Neuronal stem cell (in vitro differentiated cells): ENCODE measurements at regions not wholly inside any gene's neighbourhood (a gene's known extent, or its start where the extent isn't known, plus 50 kb on each side); places are given as distances from the start of the nearest gene placed in this dataset.

Experiments used
- DNase-seq: peaks from one replicate; pipeline ENCODE4 v3.0.0-alpha.2; 2013; ENCODE audit warnings: low spot score
- H2AFZ ChIP-seq: one replicate; pipeline ENCODE4 v1.6.1; 2013; ENCODE audit warnings: mild to moderate bottlenecking, low read length, inconsistent platforms
- H2AK5ac ChIP-seq: 2 replicates; pipeline ENCODE4 v1.6.1; 2013; ENCODE audit warnings: low read depth, mild to moderate bottlenecking, inconsistent platforms, low read length, moderate library complexity, mixed read lengths
- H2BK120ac ChIP-seq: 2 replicates; pipeline ENCODE4 v1.6.1; 2013; ENCODE audit warnings: low read depth, mild to moderate bottlenecking, inconsistent platforms, low read length, moderate library complexity, mixed read lengths
- H2BK12ac ChIP-seq: one replicate; pipeline ENCODE4 v1.6.1; 2013; ENCODE audit warnings: low read length, inconsistent platforms
- H2BK15ac ChIP-seq: 2 replicates; pipeline ENCODE4 v1.6.1; 2013; ENCODE audit warnings: mild to moderate bottlenecking, low read length, inconsistent platforms, mixed read lengths
- H2BK5ac ChIP-seq: one replicate; pipeline ENCODE4 v1.6.1; 2013; ENCODE audit warnings: inconsistent platforms, mild to moderate bottlenecking, low read length, moderate library complexity
- H3K14ac ChIP-seq: one replicate; pipeline ENCODE4 v1.6.1; 2013; ENCODE audit warnings: low read length, inconsistent platforms
- H3K18ac ChIP-seq: 2 replicates; pipeline ENCODE4 v1.6.1; 2013; ENCODE audit warnings: low read length, inconsistent platforms
- H3K23ac ChIP-seq: 2 replicates; pipeline ENCODE4 v1.6.1; 2013; ENCODE audit warnings: low read depth, mild to moderate bottlenecking, mixed read lengths, low read length, inconsistent platforms; ENCODE audit not compliant: poor library complexity
- H3K27ac ChIP-seq: replicated peaks from 3 replicates; pipeline ENCODE4 v1.5.1; 2013; ENCODE audit warnings: low read length, inconsistent platforms
- H3K27me3 ChIP-seq, 3 experiments: 2 replicates each; pipeline ENCODE4 v1.6.1; 2013; ENCODE audit warnings: low read length in 3 of 3, mild to moderate bottlenecking in 2 of 3, inconsistent platforms in 1 of 3, low read depth in 1 of 3, mixed read lengths in 1 of 3, moderate library complexity in 1 of 3; ENCODE audit not compliant: control insufficient read depth in 3 of 3, insufficient read depth in 3 of 3
- H3K36me3 ChIP-seq, 2 donors: replicated peaks in 1 of 2; 2 replicates each; pipeline ENCODE4 v1.6.1; 2013; ENCODE audit warnings: low read length in 2 of 2; ENCODE audit not compliant: control insufficient read depth in 2 of 2, insufficient read depth in 2 of 2
- H3K4ac ChIP-seq: 2 replicates; pipeline ENCODE4 v1.6.1; 2013; ENCODE audit warnings: inconsistent platforms, mild to moderate bottlenecking, low read length, moderate library complexity
- H3K4me1 ChIP-seq, 2 donors: 1 replicate in 1 of 2; 2 replicates in 1 of 2; pipeline ENCODE4 v1.6.1; 2013; ENCODE audit warnings: low read length in 2 of 2, low read depth in 1 of 2; ENCODE audit not compliant: control insufficient read depth in 2 of 2, insufficient read depth in 1 of 2
- H3K4me2 ChIP-seq: one replicate; pipeline ENCODE4 v1.6.1; 2013; ENCODE audit warnings: mild to moderate bottlenecking, low read length, inconsistent platforms; ENCODE audit not compliant: insufficient read depth, poor library complexity, severe bottlenecking
- H3K4me3 ChIP-seq, 2 donors: 2 replicates each; pipeline ENCODE4 v1.5.1; 2013; ENCODE audit warnings: low read length in 2 of 2, mild to moderate bottlenecking in 2 of 2, inconsistent platforms in 1 of 2, moderate library complexity in 1 of 2
- H3K79me1 ChIP-seq: one replicate; pipeline ENCODE4 v1.6.1; 2013; ENCODE audit warnings: low read depth, mild to moderate bottlenecking, inconsistent platforms, low read length, moderate library complexity
- H3K9ac ChIP-seq: one replicate; pipeline ENCODE4 v1.6.1; 2013; ENCODE audit warnings: mild to moderate bottlenecking, low read depth, low read length, inconsistent platforms; ENCODE audit not compliant: poor library complexity
- H3K9me3 ChIP-seq, 2 donors: replicated peaks in 1 of 2; 2 replicates each; pipeline versions ENCODE3 to v1.6.1; 2013; ENCODE audit warnings: low read length in 2 of 2, mild to moderate bottlenecking in 2 of 2, inconsistent platforms in 1 of 2, low read depth in 1 of 2, mixed read lengths in 1 of 2, moderate library complexity in 1 of 2; ENCODE audit not compliant: control insufficient read depth in 2 of 2, insufficient read depth in 1 of 2
- H4K8ac ChIP-seq: one replicate; pipeline ENCODE4 v1.6.1; 2013; ENCODE audit warnings: low read depth, mild to moderate bottlenecking, inconsistent platforms, low read length, moderate library complexity
- H4K91ac ChIP-seq: one replicate; pipeline ENCODE4 v1.6.1; 2013; ENCODE audit warnings: low read length, low read depth, mild to moderate bottlenecking, inconsistent platforms; ENCODE audit not compliant: poor library complexity
- WGBS, 2 donors: extraction: QIAGEN DNeasy Blood & Tissue Kit; methylation state at CpG; one replicate each; pipeline ENCODE4 v1.1.7; 2013; ENCODE audit warnings: missing lambda C conversion rate in 2 of 2, mixed read lengths in 1 of 2; ENCODE audit not compliant: insufficient read length in 2 of 2, insufficient replicate concordance in 1 of 2; ENCODE audit errors: extremely low coverage in 2 of 2; 5-methylcytosine and 5-hydroxymethylcytosine counted together

- no peak overlapping the region for H3K18ac ChIP-seq
- no peak overlapping the region for H3K4ac ChIP-seq
- H3K9ac ChIP-seq: no peak overlapping the region
- H3K14ac ChIP-seq: no peak overlapping the region
- H2BK12ac ChIP-seq: no peak overlapping the region
- no peak overlapping the region for H2BK5ac ChIP-seq
- H4K8ac ChIP-seq: no peak overlapping the region
- no CpG with 5 or more reads among the region's 3 CpGs for WGBS, 2 donors
- no peak overlapping the region for H3K4me3 ChIP-seq
- no peaks in the 10 kb centered on the region for H3K4me1 ChIP-seq
- no peak for DNase-seq
- H2AK5ac ChIP-seq: no peak overlapping the region
- no peaks in the 10 kb centered on the region for H3K27me3 ChIP-seq
- no peaks in the 10 kb centered on the region for H3K36me3 ChIP-seq
- H3K79me1 ChIP-seq: no peaks in the 10 kb centered on the region
- no peak overlapping the region for H3K27ac ChIP-seq
- H3K4me2 ChIP-seq: no peak overlapping the region
- H3K23ac ChIP-seq: no peak overlapping the region
- H4K91ac ChIP-seq: no peak overlapping the region
- no peak overlapping the region for H2BK15ac ChIP-seq
- H2AFZ ChIP-seq: no peak overlapping the region
- H3K9me3 ChIP-seq: no peaks in the 10 kb centered on the region
- no peak overlapping the region for H2BK120ac ChIP-seq
These were observed 769.3 kb downstream of the VGLL3 start for GRCh38 chr3:86221601-86222000.

GRCh38 chr3:86208772-86209171, 782.2 kb downstream of the VGLL3 start:
- no peak overlapping the region for H3K4me2 ChIP-seq
- H3K4ac ChIP-seq: no peak overlapping the region
- H2BK12ac ChIP-seq: no peak overlapping the region
- no peaks in the 10 kb centered on the region for H3K9me3 ChIP-seq
- no peak overlapping the region for H3K23ac ChIP-seq
- no peaks in the 10 kb centered on the region for H3K27me3 ChIP-seq
- H3K18ac ChIP-seq: no peak overlapping the region
- whole genome bisulfite sequencing, 2 donors: no CpG with 5 or more reads among the region's 1 CpG
- DNase-seq: no peak
- no peak overlapping the region for H4K91ac ChIP-seq
- no peak overlapping the region for H3K14ac ChIP-seq
- H3K9ac ChIP-seq: no peak overlapping the region
- H3K27ac ChIP-seq: no peak overlapping the region
- H2BK120ac ChIP-seq: no peak overlapping the region
- H3K4me1 ChIP-seq: peaks cover 0 to 12% of the 10 kb centered on the region in 2 donors
- no peak overlapping the region for H2BK15ac ChIP-seq
- H3K36me3 ChIP-seq: no peaks in the 10 kb centered on the region
- H3K4me3 ChIP-seq: no peak overlapping the region
- no peak overlapping the region for H4K8ac ChIP-seq
- no peak overlapping the region for H2BK5ac ChIP-seq
- no peak overlapping the region for H2AK5ac ChIP-seq
- H3K79me1 ChIP-seq: no peaks in the 10 kb centered on the region
- no peak overlapping the region for H2AFZ ChIP-seq

GRCh38 chr3:86182606-86183005, 808.3 kb downstream of the VGLL3 start:
- no peak overlapping the region for H3K9ac ChIP-seq
- no peak overlapping the region for H2BK15ac ChIP-seq
- WGBS, 2 donors: no CpG with 5 or more reads among the region's 2 CpGs
- no peaks in the 10 kb centered on the region for H3K27me3 ChIP-seq
- no peak overlapping the region for H3K4ac ChIP-seq
- no peak overlapping the region for H2AFZ ChIP-seq
- H2BK12ac ChIP-seq: no peak overlapping the region
- H3K27ac ChIP-seq: no peak overlapping the region
- H3K18ac ChIP-seq: no peak overlapping the region
- H3K14ac ChIP-seq: no peak overlapping the region
- no peaks in the 10 kb centered on the region for H3K4me1 ChIP-seq
- H4K91ac ChIP-seq: no peak overlapping the region
- H3K23ac ChIP-seq: no peak overlapping the region
- H3K36me3 ChIP-seq: no peaks in the 10 kb centered on the region
- peaks cover 0 to 8% of the 10 kb centered on the region in 2 donors for H3K9me3 ChIP-seq
- no peaks in the 10 kb centered on the region for H3K79me1 ChIP-seq
- H2BK120ac ChIP-seq: no peak overlapping the region
- no peak overlapping the region for H2AK5ac ChIP-seq
- no peak overlapping the region for H4K8ac ChIP-seq
- no peak for DNase-seq
- no peak overlapping the region for H2BK5ac ChIP-seq
- no peak overlapping the region for H3K4me2 ChIP-seq
- no peak overlapping the region for H3K4me3 ChIP-seq

GRCh38 chr3:86180696-86181095, 810.3 kb downstream of the VGLL3 start:
- Histone ChIP-seq H3K4me1 (no peaks in the 10 kb centered on the region), H4K91ac (no peak overlapping the region), H3K4me3 (no peak overlapping the region), H3K27me3 (no peaks in the 10 kb centered on the region), H2AK5ac (no peak overlapping the region), H2AFZ (no peak overlapping the region), H2BK5ac (no peak overlapping the region), H3K4ac (no peak overlapping the region), H3K36me3 (no peaks in the 10 kb centered on the region), H2BK120ac (no peak overlapping the region), H3K23ac (no peak overlapping the region), H3K14ac (no peak overlapping the region), H2BK12ac (no peak overlapping the region), H3K4me2 (no peak overlapping the region), H4K8ac (no peak overlapping the region), H3K9me3 (peaks cover 0 to 8% of the 10 kb centered on the region in 2 donors), H3K9ac (no peak overlapping the region), H3K27ac (no peak overlapping the region), H3K18ac (no peak overlapping the region), H2BK15ac (no peak overlapping the region), H3K79me1 (no peaks in the 10 kb centered on the region)
- DNase-seq: no peak
- WGBS, 2 donors: no CpG with 5 or more reads among the region's 2 CpGs
